ENCODE measurements at regions not wholly inside any gene's neighbourhood (a gene's known extent, or its start where the extent isn't known, plus 50 kb on each side); places are given as distances from the start of the nearest gene placed in this dataset.

- TF ChIP-seq ZNF114 (CRISPR knock-in tag; IDR thresholded peaks at IDR 0.05) (no peak), ETS1 (IDR thresholded peaks at IDR 0.05) (no peak)
These were observed 171.5 kb upstream of the CSNK1A1L start (continued) for GRCh38 chr13:37277007-37277406.

GRCh38 chr13:37274569-37275497 lies 169.4 kb upstream of the CSNK1A1L start:
- no peaks in the 10 kb centered on the region for H3K4me1 Mint-ChIP-seq
- no peak for ATAC-seq
- no peak for TF ChIP-seq ZNF331 (CRISPR knock-in tag; IDR thresholded peaks at IDR 0.05; ENCODE audit: low read depth)
- TF ChIP-seq JUNB (IDR thresholded peaks at IDR 0.05; ENCODE audit: unreplicated experiment): no peak
- TF ChIP-seq EZH2 (IDR thresholded peaks at IDR 0.05; ENCODE audit: low read depth, unreplicated experiment): no peak
- TF ChIP-seq CREB1 (CRISPR knock-in tag; IDR thresholded peaks at IDR 0.05; ENCODE audit: low read depth): no peak
- no peak for TF ChIP-seq REST (IDR thresholded peaks at IDR 0.05; ENCODE audit: unreplicated experiment)
- TF ChIP-seq ZNF462 (CRISPR knock-in tag; IDR thresholded peaks at IDR 0.05): no peak
- no peak for TF ChIP-seq EZH2phosphoT487 (IDR thresholded peaks at IDR 0.05; ENCODE audit: unreplicated experiment)
- no peak for TF ChIP-seq STAT1 (IDR thresholded peaks at IDR 0.05; ENCODE audit: unreplicated experiment)
- TF ChIP-seq ZNF114 (CRISPR knock-in tag; IDR thresholded peaks at IDR 0.05): no peak
- no peak for TF ChIP-seq ETS1 (IDR thresholded peaks at IDR 0.05)
- no peak for TF ChIP-seq NANOG (IDR thresholded peaks at IDR 0.05; ENCODE audit: borderline replicate concordance)

More at GRCh38 chr13:37274569-37275497, 169.4 kb upstream of the CSNK1A1L start:
- Mint-ChIP-seq H3K27ac (no peak overlapping the region), H3K9me3 (peaks cover 15% of the 10 kb centered on the region), H3K4me3 (no peak overlapping the region), H3K27me3 (ENCODE audit: insufficient read depth, low read depth, poor library complexity) (peaks cover 2% of the 10 kb centered on the region), H3K36me3 (ENCODE audit: low read depth) (peaks cover 9% of the 10 kb centered on the region)
- no peak overlapping the region for H3K4me2 ChIP-seq
- no peaks in the 10 kb centered on the region for H3K27me3 ChIP-seq (ENCODE audit: insufficient read depth)
- no peaks in the 10 kb centered on the region for H3K36me3 ChIP-seq (ENCODE audit: insufficient read depth)
- H2AFZ ChIP-seq: no peak overlapping the region
- no peak overlapping the region for H3K27ac ChIP-seq (ENCODE audit: low read depth)
- no peak for DNase-seq (ENCODE audit: low spot score)
- H3K79me2 ChIP-seq (replicated peaks; ENCODE audit: insufficient read depth): no peaks in the 10 kb centered on the region
- H3K4me3 ChIP-seq: no peak overlapping the region
- H3K9me2 ChIP-seq (ENCODE audit: insufficient read depth): peaks cover 16% of the 10 kb centered on the region; the same call in 1 of the 2 replicates
- H4K20me1 ChIP-seq (replicated peaks; ENCODE audit: insufficient read depth): no peaks in the 10 kb centered on the region
- no peaks in the 10 kb centered on the region for H3K4me1 ChIP-seq (ENCODE audit: insufficient read depth)
- no peaks in the 10 kb centered on the region for H3F3A ChIP-seq (replicated peaks; ENCODE audit: low read depth)

Measured in GM23338 (cell line).